Stimulated activated CD4-positive, alpha-beta T cell treated with anti-CD3 and anti-CD28 coated beads, Interleukin-4, amount 100 ng/mL, for 24 hours (primary cell): ENCODE measurements at regions not wholly inside any gene's neighbourhood (a gene's known extent, or its start where the extent isn't known, plus 50 kb on each side); places are given as distances from the start of the nearest gene placed in this dataset.
"Not testable (repeated sequence)": the region's sequence is repeated elsewhere in the genome, so short reads cannot be mapped to it uniquely, and the experiment has no call there.

ENCODE experiments used
- DNase-seq: peaks from one replicate; pipeline ENCODE4 v3.0.0-alpha.2; 2020

DNA sequence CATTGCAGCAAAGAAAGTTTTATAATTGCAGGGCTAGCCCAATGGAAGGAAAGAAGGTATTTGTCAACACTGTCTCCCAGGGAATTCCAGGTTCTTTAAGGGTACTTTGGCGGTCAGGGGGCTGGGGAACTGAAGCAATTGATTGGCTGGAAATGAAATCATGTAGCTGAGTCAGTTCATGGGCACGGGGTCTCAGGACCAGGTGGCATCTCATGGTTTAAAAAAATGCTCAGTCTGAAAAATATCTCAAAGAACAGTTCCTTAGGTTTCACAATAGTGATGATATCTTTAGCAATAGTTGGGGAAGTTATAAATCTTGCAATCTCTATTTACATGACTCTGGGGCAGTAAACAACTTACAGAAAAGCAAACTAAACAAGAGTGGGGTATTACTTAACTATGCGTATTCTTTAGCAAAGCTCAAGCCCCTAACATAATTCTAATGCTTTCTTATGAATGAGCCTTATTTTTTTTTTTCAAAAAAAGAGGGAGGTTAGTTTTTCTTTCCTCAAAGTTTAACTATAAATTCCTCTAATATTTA lies 376.9 kb upstream of the NRG3 start:
- DNase-seq = no peak

GRCh38 chr10:81502677-81503359 lies 372.2 kb upstream of the NRG3 start:
- DNase-seq = no peak

DNA sequence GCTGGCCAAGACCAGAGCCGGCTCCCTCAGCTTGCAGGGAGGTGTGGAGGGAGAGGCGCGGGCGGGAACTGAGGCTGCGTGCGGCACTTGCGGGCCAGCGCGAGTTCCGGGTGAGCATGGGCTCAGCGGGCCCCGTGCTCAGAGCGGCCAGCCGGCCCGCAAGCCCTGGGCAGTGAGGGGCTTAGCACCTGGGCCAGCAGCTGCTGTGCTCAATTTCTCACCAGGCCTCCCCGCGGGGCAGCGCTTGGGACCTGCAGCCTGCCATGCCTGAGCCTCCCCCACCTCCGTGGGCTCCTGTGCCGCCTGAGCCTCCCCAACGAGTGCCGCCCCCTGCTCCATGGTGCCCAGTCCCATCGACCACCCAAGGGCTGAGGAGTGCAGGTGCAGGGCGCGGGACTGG lies 369.2 kb upstream of the NRG3 start:
- DNase-seq = not testable (repeated sequence)

DNA sequence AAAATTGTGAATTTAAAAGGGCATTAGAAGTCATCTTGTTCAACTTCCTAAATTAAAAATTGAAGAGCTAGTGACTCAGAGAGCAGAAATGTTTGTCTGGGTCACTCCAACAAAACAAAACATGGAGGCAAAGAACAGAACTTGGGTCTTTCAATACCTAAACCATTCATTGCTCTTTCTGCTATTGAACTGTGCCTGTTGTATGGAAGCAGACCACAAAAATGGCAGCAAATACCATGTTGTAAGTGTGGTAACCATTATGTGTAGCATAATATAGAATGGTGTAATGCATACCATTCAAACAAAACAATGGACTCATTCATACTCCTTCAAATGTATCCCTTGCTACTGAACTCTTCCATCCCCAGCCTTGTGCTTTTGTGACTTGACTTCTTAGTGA lies 360.2 kb upstream of the NRG3 start:
- no peak for DNase-seq

GRCh38 chr10:81520688-81521087 lies 354.3 kb upstream of the NRG3 start:
- DNase-seq = no peak

GRCh38 chr10:81524467-81524866 lies 350.5 kb upstream of the NRG3 start:
- DNase-seq = no peak

GRCh38 chr10:81532403-81532802 lies 342.6 kb upstream of the NRG3 start:
- no peak for DNase-seq

- DNase-seq = no peak
These were observed 340.0 kb upstream of the NRG3 start for GRCh38 chr10:81534991-81535390.

- no peak for DNase-seq
These were observed 333.5 kb upstream of the NRG3 start for GRCh38 chr10:81541517-81541916.

GRCh38 chr10:81546243-81546642 lies 328.8 kb upstream of the NRG3 start:
- DNase-seq = no peak

- DNase-seq = no peak
These were observed 326.8 kb upstream of the NRG3 start for GRCh38 chr10:81548160-81548559.

GRCh38 chr10:81564143-81564542 lies 310.9 kb upstream of the NRG3 start:
- no peak for DNase-seq

- no peak for DNase-seq
These were observed 305.5 kb upstream of the NRG3 start for GRCh38 chr10:81569488-81569887.

DNA sequence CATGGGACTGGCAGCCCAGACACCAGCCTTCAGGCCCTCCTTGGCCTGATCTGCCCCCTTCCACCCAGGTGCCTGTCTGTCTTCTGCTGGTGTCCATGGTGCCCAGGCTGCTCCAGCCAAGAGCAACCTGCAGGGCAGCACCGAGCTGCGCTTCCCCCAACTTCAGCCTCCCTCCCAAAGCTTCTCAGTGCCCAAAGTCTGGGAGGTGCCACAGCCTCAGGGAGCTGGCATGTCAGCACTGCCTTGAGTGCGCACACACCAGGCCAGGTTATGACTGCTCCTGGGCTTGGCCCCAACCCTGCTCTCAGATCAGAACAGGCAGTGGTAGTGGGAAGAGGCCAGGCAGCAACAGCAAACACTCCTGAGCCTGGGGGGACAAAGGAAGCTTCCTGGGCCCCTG lies 304.6 kb upstream of the NRG3 start:
- no peak for DNase-seq

DNA sequence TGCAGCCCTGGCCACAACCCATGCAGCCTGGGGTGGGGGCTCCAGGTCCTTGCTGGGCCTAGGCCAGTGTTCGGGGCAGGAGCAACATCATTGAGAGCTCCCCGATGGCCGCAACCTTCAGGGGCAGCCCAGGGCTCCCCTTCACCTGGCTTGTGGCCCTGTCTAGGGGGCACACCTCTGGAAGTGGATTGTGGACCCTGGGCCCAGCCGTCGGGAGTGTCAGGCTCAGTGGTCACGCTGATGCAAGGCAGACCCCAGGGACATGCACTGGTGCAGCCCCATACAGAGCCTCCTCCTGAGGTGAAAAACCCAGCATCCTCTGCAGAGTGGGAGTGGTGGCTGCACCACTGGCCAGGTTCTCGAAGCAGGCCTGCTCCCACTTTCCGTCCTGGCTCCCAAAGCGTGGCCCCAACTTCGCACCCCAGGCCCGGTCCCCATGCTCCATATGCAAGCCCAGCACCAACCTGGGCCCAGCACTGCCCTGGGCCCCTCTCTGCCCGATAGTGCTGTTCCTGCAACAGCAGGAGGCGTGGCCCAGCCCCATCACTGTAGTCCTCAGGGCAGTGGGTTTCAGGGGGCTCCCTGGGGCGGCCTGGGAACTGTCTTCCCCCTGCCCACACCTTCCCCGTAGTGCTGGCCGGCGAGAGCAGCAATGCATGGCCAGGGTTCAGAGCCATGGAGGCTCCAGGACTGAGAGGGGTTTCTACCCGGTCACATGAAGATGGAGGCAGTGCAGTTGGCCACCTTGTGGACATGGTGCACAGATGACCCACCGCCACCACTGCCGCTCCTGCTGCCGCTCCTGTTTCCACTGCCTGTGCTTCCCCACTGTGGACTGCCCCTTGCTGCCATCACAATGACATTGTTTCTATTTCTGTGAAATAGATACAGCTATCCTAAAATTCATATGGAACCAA lies 303.9 kb upstream of the NRG3 start:
- DNase-seq = no peak

GRCh38 chr10:81575036-81575435 lies 300.0 kb upstream of the NRG3 start:
- DNase-seq = no peak

DNA sequence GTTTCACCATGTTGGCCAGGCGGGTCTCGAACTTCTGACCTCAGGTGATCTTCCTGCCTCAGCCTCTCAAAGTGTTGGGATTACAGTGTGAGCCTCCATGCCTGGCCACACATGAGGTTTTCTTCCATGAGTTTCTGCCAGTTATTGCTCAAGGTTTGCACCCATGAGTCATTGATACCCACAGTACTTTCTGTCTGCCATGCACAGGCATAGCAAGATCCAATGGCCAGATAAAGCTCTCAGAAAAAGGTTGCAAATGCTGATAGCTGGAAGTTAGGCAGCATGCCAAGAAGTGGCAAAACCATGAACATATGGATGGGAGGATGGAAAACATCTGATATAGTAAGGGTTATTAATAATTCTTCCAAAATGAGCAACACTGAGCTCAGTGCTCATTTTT lies 298.7 kb upstream of the NRG3 start:
- no peak for DNase-seq

DNA sequence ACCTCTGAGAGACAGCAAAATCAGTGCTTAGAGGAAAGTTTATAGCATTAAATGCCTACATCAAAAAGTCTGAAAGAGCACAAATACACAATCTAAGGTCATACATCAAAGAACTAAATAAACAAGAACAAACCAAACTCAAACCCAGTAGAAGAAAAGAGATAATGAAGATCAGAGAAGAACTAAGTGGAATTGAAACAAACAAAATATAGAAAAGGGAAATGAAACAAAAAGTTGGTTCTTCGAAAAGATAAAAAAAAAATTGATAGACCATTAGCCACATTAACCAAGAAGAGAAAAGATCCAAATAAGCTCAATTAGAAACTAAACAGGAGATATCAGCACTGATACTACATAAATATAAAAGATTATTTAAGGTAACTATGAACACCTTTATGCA lies 280.0 kb upstream of the NRG3 start:
- DNase-seq = no peak

DNA sequence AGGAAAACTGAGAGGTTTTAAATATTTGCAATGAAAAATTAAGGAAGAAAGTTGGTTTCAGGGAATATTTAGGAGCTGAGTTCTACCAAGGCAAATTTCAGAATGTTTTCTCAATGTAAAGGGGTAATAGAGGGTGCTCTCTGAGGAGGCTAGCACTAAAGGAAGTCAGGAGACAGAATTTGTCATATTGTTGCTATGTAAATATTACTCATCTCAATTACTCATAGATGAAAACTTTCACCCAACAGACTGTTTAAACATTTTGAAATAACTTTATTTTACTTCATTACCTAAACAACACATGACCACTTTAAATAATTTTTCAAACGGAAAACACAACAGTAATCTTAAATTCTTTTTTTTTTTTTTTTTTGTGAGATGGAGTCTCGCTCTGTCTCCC lies 274.8 kb upstream of the NRG3 start:
- DNase-seq = no peak

GRCh38 chr10:81603106-81603620 lies 271.8 kb upstream of the NRG3 start:
- DNase-seq = no peak

DNA sequence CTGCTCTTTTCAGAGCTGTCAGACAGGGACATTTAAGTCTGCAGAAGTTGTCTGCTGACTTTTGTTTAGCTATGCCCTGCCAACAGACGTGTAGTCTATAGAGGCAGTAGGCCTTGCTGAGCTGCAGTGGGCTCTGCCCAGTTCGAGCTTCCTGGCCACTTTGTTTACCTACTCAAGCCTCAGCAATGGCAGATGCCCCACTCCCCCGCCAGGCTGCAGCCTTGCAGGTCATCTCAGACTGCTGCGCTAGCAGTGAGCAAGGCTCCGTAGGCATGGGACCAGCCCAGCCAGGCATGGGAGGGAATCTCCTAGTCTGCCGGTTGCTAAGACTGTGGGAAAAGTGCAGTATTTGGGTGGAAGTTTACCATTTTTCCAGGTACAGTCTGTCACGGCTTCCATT lies 230.5 kb upstream of the NRG3 start:
- not testable (repeated sequence) for DNase-seq

GRCh38 chr10:81655986-81656385 lies 219.0 kb upstream of the NRG3 start:
- no peak for DNase-seq

- no peak for DNase-seq
These were observed 212.2 kb upstream of the NRG3 start for GRCh38 chr10:81662837-81663236.

DNA sequence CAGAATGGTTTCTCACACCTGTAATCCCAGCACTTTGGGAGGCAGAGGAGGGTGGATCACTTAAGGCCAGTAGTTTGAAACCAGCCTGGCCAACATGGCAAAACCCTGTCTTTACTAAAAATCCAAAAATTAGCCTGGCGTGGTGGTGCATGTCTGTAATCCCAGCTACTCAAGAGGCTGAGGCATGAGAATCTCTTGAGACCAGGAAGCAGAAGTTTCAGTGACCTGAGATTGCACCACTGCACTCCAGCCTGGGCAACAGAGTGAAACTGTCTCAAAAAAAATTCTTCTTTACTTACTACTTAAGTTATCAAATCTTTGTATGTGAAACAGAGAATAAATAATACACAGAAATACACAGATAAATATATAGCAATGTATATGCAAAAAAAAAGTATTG lies 210.2 kb upstream of the NRG3 start:
- not testable (repeated sequence) for DNase-seq
